Nephron (organoid): ENCODE measurements at regions not wholly inside any gene's neighbourhood (a gene's known extent, or its start where the extent isn't known, plus 50 kb on each side); places are given as distances from the start of the nearest gene placed in this dataset.
A peak's percentile ranks its signal among the peaks of the same experiment; 100 is the strongest.

Experiments used
- H3K27ac Mint-ChIP-seq, 3 experiments: 2 replicates each; pipeline ENCODE4 v1.8.0; 2020; ENCODE audit warnings: mixed read lengths in 3 of 3, mild to moderate bottlenecking in 2 of 3, moderate library complexity in 1 of 3
- H3K27me3 Mint-ChIP-seq: 2 replicates; pipeline ENCODE4 v1.8.0; 2021; ENCODE audit warnings: low read depth, mild to moderate bottlenecking, moderate library complexity, mixed read lengths
- H3K36me3 Mint-ChIP-seq: 2 replicates; pipeline ENCODE4 v1.8.0; 2020; ENCODE audit warnings: low read depth, mixed read lengths
- H3K4me1 Mint-ChIP-seq: 2 replicates; pipeline ENCODE4 v1.8.0; 2020; ENCODE audit warnings: mixed read lengths
- H3K4me3 Mint-ChIP-seq, 3 experiments: 2 replicates each; pipeline ENCODE4 v1.8.0; 2020; ENCODE audit warnings: mild to moderate bottlenecking in 3 of 3, mixed read lengths in 3 of 3, moderate library complexity in 2 of 3
- H3K9me3 Mint-ChIP-seq: 2 replicates; pipeline ENCODE4 v1.8.0; 2020; ENCODE audit warnings: mixed read lengths
- TF ChIP-seq, protein P1 (sequence below), 3 experiments: fragments of 200-600 bp; sonication (generic); IDR thresholded peaks; one replicate each; pipeline ENCODE4 v1.5.0; 2021; ENCODE audit warnings: antibody characterized with exemption in 3 of 3; ENCODE audit not compliant: unreplicated experiment in 3 of 3

DNA sequence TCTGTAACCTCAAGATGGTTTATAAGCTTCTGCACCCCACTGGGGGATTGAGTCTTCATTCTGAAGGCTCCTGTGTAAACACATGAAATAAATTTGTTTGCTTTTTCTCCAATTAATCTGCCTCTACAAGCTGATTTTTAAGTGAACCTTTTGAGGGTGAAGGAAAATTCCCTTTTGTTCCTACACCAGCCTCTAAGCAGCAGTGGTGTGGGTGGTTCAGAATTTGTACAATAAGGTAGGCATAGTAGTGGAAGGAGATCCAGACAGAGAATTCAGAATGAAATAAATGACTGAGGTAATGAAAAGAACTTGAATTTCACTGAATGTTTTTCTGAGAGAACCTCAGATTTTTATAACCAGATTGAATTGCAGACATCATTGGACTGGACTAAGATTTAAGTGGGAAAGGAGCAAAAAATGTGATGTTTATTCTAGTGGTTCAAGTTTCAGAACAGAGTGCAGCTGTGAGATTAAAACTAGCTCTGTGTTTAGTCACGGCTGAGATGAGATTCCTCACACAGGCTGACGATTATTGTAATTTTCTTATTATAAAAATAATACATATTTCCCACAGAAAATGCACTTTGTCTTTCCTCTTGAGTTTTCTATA is 1162.2 kb downstream of the TYW1 start:
- TF ChIP-seq, protein P1, sequence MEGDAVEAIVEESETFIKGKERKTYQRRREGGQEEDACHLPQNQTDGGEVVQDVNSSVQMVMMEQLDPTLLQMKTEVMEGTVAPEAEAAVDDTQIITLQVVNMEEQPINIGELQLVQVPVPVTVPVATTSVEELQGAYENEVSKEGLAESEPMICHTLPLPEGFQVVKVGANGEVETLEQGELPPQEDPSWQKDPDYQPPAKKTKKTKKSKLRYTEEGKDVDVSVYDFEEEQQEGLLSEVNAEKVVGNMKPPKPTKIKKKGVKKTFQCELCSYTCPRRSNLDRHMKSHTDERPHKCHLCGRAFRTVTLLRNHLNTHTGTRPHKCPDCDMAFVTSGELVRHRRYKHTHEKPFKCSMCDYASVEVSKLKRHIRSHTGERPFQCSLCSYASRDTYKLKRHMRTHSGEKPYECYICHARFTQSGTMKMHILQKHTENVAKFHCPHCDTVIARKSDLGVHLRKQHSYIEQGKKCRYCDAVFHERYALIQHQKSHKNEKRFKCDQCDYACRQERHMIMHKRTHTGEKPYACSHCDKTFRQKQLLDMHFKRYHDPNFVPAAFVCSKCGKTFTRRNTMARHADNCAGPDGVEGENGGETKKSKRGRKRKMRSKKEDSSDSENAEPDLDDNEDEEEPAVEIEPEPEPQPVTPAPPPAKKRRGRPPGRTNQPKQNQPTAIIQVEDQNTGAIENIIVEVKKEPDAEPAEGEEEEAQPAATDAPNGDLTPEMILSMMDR (IDR thresholded peaks at IDR 0.05; ENCODE audit: unreplicated experiment in 3 of 3): no peak
- peaks cover 10% of the 10 kb centered on the region for H3K27me3 Mint-ChIP-seq
- no peak overlapping the region for H3K27ac Mint-ChIP-seq
- no peak overlapping the region for H3K4me3 Mint-ChIP-seq
- H3K36me3 Mint-ChIP-seq: no peaks in the 10 kb centered on the region
- H3K4me1 Mint-ChIP-seq: peaks cover 17% of the 10 kb centered on the region
- H3K9me3 Mint-ChIP-seq: peaks cover 10% of the 10 kb centered on the region

DNA sequence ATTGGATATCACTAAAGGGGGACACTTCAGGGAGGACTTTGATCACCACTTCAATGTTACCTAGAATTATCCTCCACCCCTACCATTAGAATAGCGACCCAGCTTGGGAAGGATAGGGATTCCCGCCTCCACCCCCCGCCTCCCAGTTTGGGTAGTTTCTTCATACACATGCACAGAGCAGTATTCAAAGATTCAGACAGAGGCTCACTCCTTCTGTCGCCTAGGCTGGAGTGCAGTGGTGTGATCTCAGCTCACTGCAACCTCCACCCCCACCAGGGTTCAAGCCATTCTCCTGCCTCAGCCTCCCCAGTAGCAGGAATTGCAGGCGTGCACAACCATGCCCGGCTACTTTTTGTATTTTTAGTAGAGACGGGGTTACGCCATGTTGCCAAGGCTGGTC is 1166.1 kb downstream of the TYW1 start:
- Mint-ChIP-seq H3K9me3 (peaks cover 8% of the 10 kb centered on the region), H3K36me3 (no peaks in the 10 kb centered on the region), H3K4me3 (no peak overlapping the region), H3K27me3 (peaks cover 16% of the 10 kb centered on the region), H3K27ac (no peak overlapping the region), H3K4me1 (peaks cover 17% of the 10 kb centered on the region)
- TF ChIP-seq, protein P1 (IDR thresholded peaks at IDR 0.05; ENCODE audit: unreplicated experiment in 3 of 3): no peak

DNA sequence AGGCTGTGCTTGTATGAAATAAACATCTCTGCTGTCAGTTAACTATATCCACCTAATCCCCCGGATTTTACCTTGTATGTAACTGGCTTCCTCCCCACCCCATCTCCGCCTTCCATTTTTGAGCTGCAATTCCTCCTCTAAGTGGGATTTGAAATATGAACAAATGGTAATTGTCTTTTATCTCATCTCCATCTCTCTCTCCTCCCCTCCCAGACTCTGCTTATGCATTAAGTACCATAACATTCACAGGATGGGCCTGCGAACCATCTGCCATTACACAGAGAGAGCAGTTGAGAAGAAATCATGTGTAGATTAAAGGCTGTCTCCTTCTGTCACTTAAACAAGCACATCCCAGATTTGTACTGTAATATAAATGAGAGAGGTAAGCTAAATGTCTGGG is 1169.9 kb downstream of the TYW1 start:
- Mint-ChIP-seq H3K27ac (no peak overlapping the region), H3K27me3 (peaks cover 23% of the 10 kb centered on the region), H3K9me3 (peaks cover 10% of the 10 kb centered on the region), H3K4me1 (no peaks in the 10 kb centered on the region), H3K36me3 (no peaks in the 10 kb centered on the region), H3K4me3 (no peak overlapping the region)
- TF ChIP-seq, protein P1 (IDR thresholded peaks at IDR 0.05; ENCODE audit: unreplicated experiment in 3 of 3): no peak

DNA sequence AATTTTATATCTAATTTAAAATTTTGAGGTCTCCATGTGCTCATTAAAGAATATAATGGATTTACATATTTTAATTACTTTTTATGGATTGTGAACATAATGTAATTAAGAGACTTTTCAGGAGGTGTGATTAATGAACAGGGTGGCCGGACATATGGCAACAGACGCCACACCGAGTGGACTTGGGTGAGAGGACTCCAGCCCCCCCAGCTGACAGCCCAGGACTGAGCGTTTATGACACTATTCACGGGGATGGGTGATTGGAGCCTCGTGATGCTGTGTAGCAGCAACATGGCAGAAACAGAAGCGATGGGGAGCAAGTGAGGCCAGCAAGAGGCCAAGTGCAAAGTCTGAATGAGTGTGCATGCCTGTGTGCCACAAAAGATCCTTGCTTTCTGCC is 1176.9 kb downstream of the TYW1 start:
- TF ChIP-seq, protein P1 (IDR thresholded peaks at IDR 0.05; ENCODE audit: unreplicated experiment in 3 of 3): no peak
- H3K9me3 Mint-ChIP-seq: peaks cover 3% of the 10 kb centered on the region
- peaks cover 36% of the 10 kb centered on the region for H3K27me3 Mint-ChIP-seq
- H3K36me3 Mint-ChIP-seq: no peaks in the 10 kb centered on the region
- H3K4me3 Mint-ChIP-seq: no peak overlapping the region
- H3K4me1 Mint-ChIP-seq: no peaks in the 10 kb centered on the region
- no peak overlapping the region for H3K27ac Mint-ChIP-seq

DNA sequence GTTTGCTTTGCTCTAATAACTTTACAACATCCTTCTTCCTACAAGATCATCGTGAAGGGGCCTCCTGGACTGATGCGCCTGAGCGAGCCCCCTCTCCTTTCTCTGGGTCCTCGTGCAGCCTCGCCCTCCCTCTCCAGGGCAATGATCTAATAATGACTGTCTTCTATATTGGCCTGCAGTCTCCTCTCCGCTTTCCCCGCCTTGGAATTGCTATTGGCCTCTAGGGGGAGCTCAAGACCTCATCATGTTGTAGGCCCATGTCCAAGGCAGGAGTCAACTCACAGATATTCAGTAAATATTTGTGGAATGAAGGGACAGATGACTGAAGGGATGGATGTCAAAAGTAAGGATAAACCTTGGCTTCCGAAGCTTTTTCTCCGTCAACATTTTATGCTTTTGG is 1180.3 kb downstream of the TYW1 start:
- H3K4me3 Mint-ChIP-seq: no peak overlapping the region
- TF ChIP-seq, protein P1 (IDR thresholded peaks at IDR 0.05; ENCODE audit: unreplicated experiment in 3 of 3): peak; percentile 73 to 80 (median 78)
- no peaks in the 10 kb centered on the region for H3K36me3 Mint-ChIP-seq
- no peak overlapping the region for H3K27ac Mint-ChIP-seq
- H3K4me1 Mint-ChIP-seq: peaks cover 5% of the 10 kb centered on the region
- peaks cover 31% of the 10 kb centered on the region for H3K27me3 Mint-ChIP-seq
- no peaks in the 10 kb centered on the region for H3K9me3 Mint-ChIP-seq

DNA sequence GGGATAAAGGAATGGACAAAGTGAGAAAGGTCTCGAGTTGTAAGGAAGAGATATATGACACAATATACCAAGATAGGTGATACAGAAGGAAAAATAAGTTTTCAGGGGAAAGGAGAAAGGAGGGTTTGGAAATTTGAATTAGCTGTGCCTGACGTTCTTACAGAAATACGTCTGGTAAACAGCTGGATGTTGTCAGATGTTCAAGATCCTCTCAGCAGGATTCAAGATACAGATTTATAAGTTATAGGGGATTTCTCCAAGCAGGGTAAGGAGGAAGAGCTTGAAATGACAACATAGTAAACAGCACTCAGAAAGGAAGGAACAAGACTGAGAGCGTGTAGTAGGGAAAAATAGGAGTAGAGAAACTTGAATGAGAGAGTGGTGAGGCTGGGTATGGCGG is 1184.1 kb downstream of the TYW1 start:
- TF ChIP-seq, protein P1 (IDR thresholded peaks at IDR 0.05; ENCODE audit: unreplicated experiment in 3 of 3): no peak
- Mint-ChIP-seq H3K9me3 (peaks cover 3% of the 10 kb centered on the region), H3K4me1 (peaks cover 10% of the 10 kb centered on the region)

More for the DNA sequence above, 1184.1 kb downstream of the TYW1 start:
- Mint-ChIP-seq H3K36me3 (no peaks in the 10 kb centered on the region), H3K4me3 (no peak overlapping the region), H3K27ac (peak overlapping the region in 1 of 3 experiments; percentile 22), H3K27me3 (peaks cover 20% of the 10 kb centered on the region)
